ENCODE measurements at regions not wholly inside any gene's neighbourhood (a gene's known extent, or its start where the extent isn't known, plus 50 kb on each side); places are given as distances from the start of the nearest gene placed in this dataset.
"Not testable (repeated sequence)": the region's sequence is repeated elsewhere in the genome, so short reads cannot be mapped to it uniquely, and the experiment has no call there.

GRCh38 chr2:124985270-124985669, 960.2 kb downstream of the CNTNAP5 start:
- DNase-seq = no peak
- no peak for TF ChIP-seq EZH2 (optimal IDR thresholded peaks at IDR 0.05; ENCODE audit: low read depth, low read length)
- no peak for TF ChIP-seq CTCF (IDR thresholded peaks at IDR 0.05; ENCODE audit: low read length)
- TF ChIP-seq EZH2phosphoT487 (IDR thresholded peaks at IDR 0.05; ENCODE audit: low read length) = no peak
- H3K9me2 ChIP-seq (replicated peaks; ENCODE audit: insufficient read depth, low read length) = no peaks in the 10 kb centered on the region
- no peak overlapping the region for H3K27ac ChIP-seq (ENCODE audit: low read length)
- H3K9ac ChIP-seq (ENCODE audit: low read length) = no peak overlapping the region
- no peaks in the 10 kb centered on the region for H3K4me1 ChIP-seq (ENCODE audit: low read length)
- H3K36me3 ChIP-seq (replicated peaks; ENCODE audit: insufficient read depth, low read length) = no peaks in the 10 kb centered on the region
- no peaks in the 10 kb centered on the region for H3F3A ChIP-seq (ENCODE audit: insufficient read depth, low read length)
- H3K79me2 ChIP-seq (ENCODE audit: low read length) = no peaks in the 10 kb centered on the region
- no peak overlapping the region for H3K4me3 ChIP-seq (ENCODE audit: low read length)
- H2AFZ ChIP-seq (ENCODE audit: low read length) = no peak overlapping the region
- no peaks in the 10 kb centered on the region for H4K20me1 ChIP-seq (ENCODE audit: insufficient read depth, low read length)
- H3K27me3 ChIP-seq (replicated peaks; ENCODE audit: insufficient read depth, low read length) = no peaks in the 10 kb centered on the region
- H3K4me2 ChIP-seq (ENCODE audit: low read depth, low read length) = no peak overlapping the region
- H3K9me3 ChIP-seq (replicated peaks; ENCODE audit: insufficient read depth, low read length) = no peaks in the 10 kb centered on the region

GRCh38 chr2:124986136-124986535, 961.0 kb downstream of the CNTNAP5 start:
- no peaks in the 10 kb centered on the region for H4K20me1 ChIP-seq (ENCODE audit: insufficient read depth, low read length)
- no peaks in the 10 kb centered on the region for H3K9me3 ChIP-seq (replicated peaks; ENCODE audit: insufficient read depth, low read length)
- no peak for DNase-seq
- no peak overlapping the region for H3K4me2 ChIP-seq (ENCODE audit: low read depth, low read length)
- H3K79me2 ChIP-seq (ENCODE audit: low read length) = no peaks in the 10 kb centered on the region
- no peak overlapping the region for H3K9ac ChIP-seq (ENCODE audit: low read length)
- no peak overlapping the region for H2AFZ ChIP-seq (ENCODE audit: low read length)
- H3K4me1 ChIP-seq (ENCODE audit: low read length) = no peaks in the 10 kb centered on the region
- no peak overlapping the region for H3K27ac ChIP-seq (ENCODE audit: low read length)
- no peak for TF ChIP-seq EZH2 (optimal IDR thresholded peaks at IDR 0.05; ENCODE audit: low read depth, low read length)
- no peak for TF ChIP-seq CTCF (IDR thresholded peaks at IDR 0.05; ENCODE audit: low read length)
- TF ChIP-seq EZH2phosphoT487 (IDR thresholded peaks at IDR 0.05; ENCODE audit: low read length) = no peak
- no peaks in the 10 kb centered on the region for H3K36me3 ChIP-seq (replicated peaks; ENCODE audit: insufficient read depth, low read length)
- no peaks in the 10 kb centered on the region for H3F3A ChIP-seq (ENCODE audit: insufficient read depth, low read length)
- H3K4me3 ChIP-seq (ENCODE audit: low read length) = no peak overlapping the region
- no peaks in the 10 kb centered on the region for H3K27me3 ChIP-seq (replicated peaks; ENCODE audit: insufficient read depth, low read length)
- H3K9me2 ChIP-seq (replicated peaks; ENCODE audit: insufficient read depth, low read length) = no peaks in the 10 kb centered on the region

- not testable (repeated sequence) for H4K20me1 ChIP-seq (ENCODE audit: insufficient read depth, low read length); H2AFZ ChIP-seq (ENCODE audit: low read length); H3K4me1 ChIP-seq (ENCODE audit: low read length); H3F3A ChIP-seq (ENCODE audit: insufficient read depth, low read length); H3K9me3 ChIP-seq (replicated peaks; ENCODE audit: insufficient read depth, low read length); H3K79me2 ChIP-seq (ENCODE audit: low read length); H3K4me3 ChIP-seq (ENCODE audit: low read length); H3K4me2 ChIP-seq (ENCODE audit: low read depth, low read length); H3K27ac ChIP-seq (ENCODE audit: low read length); DNase-seq; H3K9me2 ChIP-seq (replicated peaks; ENCODE audit: insufficient read depth, low read length); H3K9ac ChIP-seq (ENCODE audit: low read length); H3K27me3 ChIP-seq (replicated peaks; ENCODE audit: insufficient read depth, low read length); H3K36me3 ChIP-seq (replicated peaks; ENCODE audit: insufficient read depth, low read length)
Measured at GRCh38 chr2:124986870-124987269, 961.8 kb downstream of the CNTNAP5 start.

- H3K27ac ChIP-seq (ENCODE audit: low read length); H3K4me2 ChIP-seq (ENCODE audit: low read depth, low read length); H2AFZ ChIP-seq (ENCODE audit: low read length); H3K27me3 ChIP-seq (replicated peaks; ENCODE audit: insufficient read depth, low read length); H3K9ac ChIP-seq (ENCODE audit: low read length); H3K9me3 ChIP-seq (replicated peaks; ENCODE audit: insufficient read depth, low read length); DNase-seq; H3K4me3 ChIP-seq (ENCODE audit: low read length); H3K79me2 ChIP-seq (ENCODE audit: low read length); H3F3A ChIP-seq (ENCODE audit: insufficient read depth, low read length); H3K4me1 ChIP-seq (ENCODE audit: low read length); H3K36me3 ChIP-seq (replicated peaks; ENCODE audit: insufficient read depth, low read length); H4K20me1 ChIP-seq (ENCODE audit: insufficient read depth, low read length); H3K9me2 ChIP-seq (replicated peaks; ENCODE audit: insufficient read depth, low read length): not testable (repeated sequence)
Measured at GRCh38 chr2:124987436-124987835, 962.3 kb downstream of the CNTNAP5 start.
